Activated CD4-positive, alpha-beta T cell treated with anti-CD3 and anti-CD28 coated beads for 4 hours (primary cell): ENCODE measurements at regions not wholly inside any gene's neighbourhood (a gene's known extent, or its start where the extent isn't known, plus 50 kb on each side); places are given as distances from the start of the nearest gene placed in this dataset.

ENCODE experiments used
- DNase-seq, 2 donors: peaks; one replicate each; pipeline ENCODE4 v3.0.0-alpha.2; 2020

- no peak for DNase-seq
Observed at GRCh38 chr4:10977534-10977933, 293.0 kb upstream of the CLNK start.

GRCh38 chr4:10974371-10974770 is 289.8 kb upstream of the CLNK start:
- no peak for DNase-seq

GRCh38 chr4:10973686-10974085 is 289.1 kb upstream of the CLNK start:
- no peak for DNase-seq

GRCh38 chr4:10971800-10972401 is 287.3 kb upstream of the CLNK start:
- DNase-seq, result no peak

GRCh38 chr4:10965196-10965595 is 280.6 kb upstream of the CLNK start:
- DNase-seq, result no peak

- DNase-seq, result no peak
Observed at GRCh38 chr4:10963958-10964703, 279.6 kb upstream of the CLNK start.

GRCh38 chr4:10963241-10963640 is 278.7 kb upstream of the CLNK start:
- DNase-seq, result no peak

- no peak for DNase-seq
Observed at GRCh38 chr4:10962246-10962645, 277.7 kb upstream of the CLNK start.

- DNase-seq, result no peak
Observed at GRCh38 chr4:10960389-10960788, 275.8 kb upstream of the CLNK start.

DNA sequence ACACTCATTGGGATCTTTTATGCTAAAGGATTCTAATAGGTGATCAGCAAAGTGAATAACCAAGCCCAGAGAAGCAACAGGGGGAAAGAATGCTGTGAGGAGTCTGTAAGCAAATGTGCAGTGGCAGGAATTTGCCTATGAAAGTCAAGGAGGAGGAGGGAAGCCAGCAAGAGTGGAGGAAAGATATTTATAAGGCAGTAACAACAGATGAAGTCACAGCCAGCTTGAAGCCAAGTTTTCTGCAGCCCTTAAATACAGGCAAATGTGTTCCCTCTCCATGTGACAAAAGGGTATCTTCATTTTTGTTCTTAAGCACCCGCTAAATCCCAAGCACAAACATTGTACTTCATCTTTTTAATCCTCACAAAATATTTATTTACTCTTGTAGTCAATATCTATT is 275.0 kb upstream of the CLNK start:
- no peak for DNase-seq

DNA sequence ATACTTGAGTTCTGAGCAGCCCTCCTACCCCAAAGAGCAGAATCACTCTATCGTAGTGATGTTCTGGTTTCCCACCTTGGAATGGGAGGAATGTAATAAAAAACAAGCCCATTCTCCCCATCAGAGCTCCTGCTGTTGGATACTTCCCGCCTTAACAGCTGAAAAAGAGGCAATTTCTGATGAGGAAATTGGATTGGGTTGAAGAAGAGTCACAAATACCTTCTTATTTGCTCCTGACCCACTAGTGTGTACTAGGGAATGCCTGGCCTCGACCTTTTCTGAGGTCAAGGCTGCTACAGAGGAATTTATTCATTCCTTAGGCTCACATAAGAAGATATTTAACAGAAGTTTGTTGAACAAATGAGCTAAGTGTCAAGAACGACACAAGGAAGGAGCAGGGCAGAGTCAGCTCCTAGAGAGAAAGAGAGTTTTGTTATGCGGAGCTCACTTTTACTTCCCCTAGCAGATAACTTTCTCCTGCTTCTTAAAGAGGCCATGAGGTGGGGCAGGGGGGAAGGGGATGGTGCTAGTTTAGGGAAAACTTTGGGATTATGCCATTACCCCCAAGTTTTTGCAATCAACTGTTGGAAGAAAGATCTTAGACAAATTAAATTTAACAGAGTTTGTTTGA is 273.8 kb upstream of the CLNK start:
- no peak for DNase-seq

DNA sequence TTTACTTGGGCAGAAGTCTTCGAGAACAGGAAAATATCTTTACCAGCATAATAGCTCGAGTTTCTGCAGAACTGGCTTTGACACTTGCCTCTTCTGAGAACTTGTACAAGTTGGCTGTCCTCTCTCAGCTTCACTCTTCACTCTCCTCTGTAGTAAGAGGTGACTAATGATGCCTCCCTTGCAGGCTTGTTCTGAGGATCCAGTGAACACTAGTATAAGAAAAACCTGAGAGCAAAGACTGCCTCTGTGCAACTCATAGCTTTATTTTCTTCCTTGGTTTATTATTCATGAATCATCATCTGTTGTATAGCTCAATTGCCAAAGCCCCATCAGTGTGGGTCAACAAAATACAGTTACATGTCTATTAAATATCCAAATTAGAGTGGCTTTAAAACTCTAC is 266.7 kb upstream of the CLNK start:
- no peak for DNase-seq

GRCh38 chr4:10949039-10949733 is 264.6 kb upstream of the CLNK start:
- no peak for DNase-seq

- DNase-seq, result no peak
Observed at GRCh38 chr4:10947898-10948297, 263.3 kb upstream of the CLNK start.

DNA sequence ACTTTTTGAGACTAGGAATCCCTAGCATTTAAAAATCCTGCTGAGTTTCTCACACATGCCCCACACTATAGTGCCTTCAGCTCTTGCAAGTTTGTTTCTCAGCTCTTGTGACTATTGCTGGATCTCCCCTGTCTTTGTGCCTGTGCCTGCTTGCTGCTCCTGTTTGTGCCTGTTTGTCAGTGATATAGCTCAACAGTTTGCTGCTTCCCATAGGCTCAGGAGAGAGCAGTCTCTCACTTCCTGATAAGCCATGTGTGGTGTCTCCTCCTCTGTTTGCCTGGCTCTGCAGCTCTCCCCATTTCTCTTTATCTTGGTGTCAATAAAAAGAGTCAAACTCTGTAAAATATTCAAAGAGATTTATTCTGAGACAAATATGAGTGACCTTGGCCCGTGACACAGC is 259.8 kb upstream of the CLNK start:
- no peak for DNase-seq

DNA sequence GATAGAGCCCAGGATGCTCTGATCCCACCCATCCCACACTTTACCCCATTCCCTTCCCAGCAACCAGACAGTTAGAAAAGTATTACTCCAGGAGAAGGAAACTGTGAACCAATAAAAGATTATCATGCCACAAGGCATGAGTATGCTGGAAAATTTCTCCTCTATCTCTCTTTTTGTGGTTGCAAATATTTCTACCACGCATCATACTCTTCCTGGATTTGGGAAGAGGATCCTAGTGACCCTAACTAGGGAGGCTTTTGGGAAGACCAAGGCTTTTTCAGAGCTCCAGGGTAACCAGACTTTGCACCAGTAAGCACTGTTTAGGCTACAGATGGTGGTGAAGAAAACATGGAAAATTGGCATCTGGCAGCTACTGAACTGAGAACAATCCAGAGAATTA is 257.6 kb upstream of the CLNK start:
- DNase-seq, result no peak

DNA sequence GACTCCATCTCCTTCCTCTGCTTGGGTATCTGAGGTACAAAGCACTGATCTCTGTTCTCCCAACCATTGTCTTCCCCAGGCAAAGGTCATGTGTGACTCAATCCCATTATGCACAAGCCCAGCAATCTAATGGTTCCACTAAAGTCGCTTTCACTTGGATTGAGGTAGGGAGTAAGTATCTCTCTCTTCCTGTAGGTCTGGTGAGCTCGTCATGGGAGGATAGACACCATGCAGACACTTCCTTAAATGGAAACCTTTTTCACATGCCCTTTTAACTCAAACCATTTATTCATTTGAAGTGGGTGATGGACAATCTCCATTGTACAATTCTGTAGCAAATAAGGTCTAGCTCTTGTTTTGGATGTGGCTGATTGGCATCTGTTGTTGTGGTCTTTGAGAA is 245.2 kb upstream of the CLNK start:
- DNase-seq, result no peak

DNA sequence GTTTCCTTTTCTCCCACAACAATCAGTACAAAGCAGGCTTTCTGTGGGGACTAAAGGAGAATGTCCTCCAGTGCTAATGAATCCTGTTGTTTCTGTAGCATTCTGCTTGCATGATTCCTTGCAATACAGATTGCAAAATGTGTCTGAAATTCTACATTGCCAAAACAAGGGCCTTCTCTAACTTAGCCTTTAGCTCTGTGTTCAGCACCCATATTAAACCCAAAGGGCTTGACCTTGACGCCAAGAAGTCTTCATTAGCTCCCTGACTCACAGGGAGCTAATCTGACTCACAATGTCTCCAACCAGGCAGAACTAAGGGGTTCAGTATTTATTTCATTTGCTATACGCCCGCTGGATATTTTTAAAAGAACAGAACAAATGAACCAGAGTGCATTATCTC is 241.4 kb upstream of the CLNK start:
- DNase-seq, result no peak

DNA sequence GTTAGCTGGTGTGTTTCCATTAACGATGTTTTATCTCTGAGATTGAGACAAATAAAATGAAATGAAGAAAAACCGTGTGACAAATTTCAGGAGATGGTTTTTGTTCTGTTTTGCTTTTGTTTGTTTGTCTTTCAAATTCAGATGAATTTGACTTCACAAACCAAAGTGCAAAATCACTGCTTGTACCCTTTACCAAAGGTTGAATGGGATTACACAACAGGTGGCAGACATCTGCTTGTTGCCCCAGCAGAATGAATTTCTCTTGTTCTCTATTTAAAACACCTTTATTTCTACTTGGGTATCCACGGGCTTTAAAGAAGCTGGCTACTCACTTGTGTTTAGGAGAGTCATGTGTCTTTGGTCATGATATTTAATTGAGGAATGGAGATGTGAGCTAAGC is 239.7 kb upstream of the CLNK start:
- no peak for DNase-seq

- no peak for DNase-seq
Observed at GRCh38 chr4:10917566-10917965, 233.0 kb upstream of the CLNK start.

DNA sequence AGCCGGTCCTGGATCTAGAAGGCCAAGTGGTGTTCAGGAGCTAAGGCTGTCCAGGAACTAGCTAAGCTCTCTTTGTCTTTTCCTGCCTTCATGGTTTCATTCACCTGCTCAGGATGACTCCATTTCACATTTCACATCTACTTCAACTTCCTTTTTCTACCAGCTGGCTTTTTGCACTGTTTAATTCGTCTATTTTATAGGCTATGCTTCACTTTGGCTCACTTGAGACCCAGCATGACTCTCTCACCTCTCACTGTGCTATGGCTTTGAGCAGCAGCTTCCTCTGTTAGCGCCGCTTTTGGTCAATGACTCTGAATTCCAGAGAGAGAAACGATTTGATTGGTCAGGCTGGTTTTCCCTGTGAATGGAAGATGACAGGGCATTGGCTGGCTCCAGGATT is 213.5 kb upstream of the CLNK start:
- no peak for DNase-seq

- DNase-seq, result no peak
Observed at GRCh38 chr4:10897076-10897475, 212.5 kb upstream of the CLNK start.

DNA sequence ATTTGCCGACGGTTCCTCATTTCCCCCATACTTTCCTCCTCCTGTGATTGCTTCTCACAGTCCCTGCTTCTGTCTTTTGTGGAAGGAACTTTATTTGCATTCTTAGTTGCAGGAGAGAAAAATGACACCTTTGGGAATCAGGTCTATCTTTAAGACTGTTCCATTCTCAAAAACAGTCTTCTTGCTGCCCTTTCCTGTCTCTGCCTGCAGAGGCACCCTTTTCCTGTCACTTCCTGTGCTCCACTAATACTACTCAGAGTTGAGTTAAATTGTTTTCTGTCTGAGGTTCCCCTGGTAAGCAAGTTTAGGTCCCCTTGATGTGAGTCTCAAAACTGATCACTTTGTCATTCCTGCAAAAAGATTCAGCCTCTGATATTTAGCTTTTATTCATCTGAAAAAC is 208.8 kb upstream of the CLNK start:
- no peak for DNase-seq

DNA sequence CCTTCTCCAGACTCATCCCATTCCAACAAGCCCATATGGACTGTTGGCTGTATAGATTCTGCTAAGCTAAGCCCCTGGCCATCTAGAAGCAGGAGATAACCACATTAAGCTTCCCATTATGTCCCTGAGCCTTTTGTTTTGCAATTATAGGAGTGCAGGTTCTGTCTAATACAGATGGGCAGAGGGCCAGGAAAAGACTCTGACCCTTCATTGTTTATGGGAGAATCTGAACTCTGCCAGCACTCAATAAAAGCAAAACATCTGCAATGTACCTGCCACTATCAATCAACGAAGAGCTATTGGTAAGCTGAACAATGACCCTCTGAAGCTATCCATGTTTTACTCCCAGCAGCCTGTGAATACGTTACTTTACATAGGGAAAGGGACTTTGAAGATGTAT is 207.3 kb upstream of the CLNK start:
- DNase-seq, result no peak
